ENCODE measurements at regions not wholly inside any gene's neighbourhood (a gene's known extent, or its start where the extent isn't known, plus 50 kb on each side); places are given as distances from the start of the nearest gene placed in this dataset.

GRCh38 chr14:97219431-97220017, 422.3 kb downstream of the VRK1 start (continued):
- TF ChIP-seq ZNF281 (CRISPR knock-in tag; IDR thresholded peaks at IDR 0.05) (no peak), ZNF219 (CRISPR knock-in tag; IDR thresholded peaks at IDR 0.05; ENCODE audit: borderline replicate concordance) (no peak), ZNF232 (CRISPR knock-in tag; IDR thresholded peaks at IDR 0.05) (no peak), ZNF317 (CRISPR knock-in tag; IDR thresholded peaks at IDR 0.05; ENCODE audit: borderline replicate concordance, low read depth) (no peak), OVOL2 (CRISPR knock-in tag; IDR thresholded peaks at IDR 0.05; ENCODE audit: borderline replicate concordance) (no peak), CDX4 (CRISPR knock-in tag; IDR thresholded peaks at IDR 0.05; ENCODE audit: borderline replicate concordance) (no peak)

GRCh38 chr14:97221572-97222285, 424.5 kb downstream of the VRK1 start:
- ATAC-seq (no peak), DNase-seq (ENCODE audit: low spot score) (no peak)
- Mint-ChIP-seq H3K4me1 (peaks cover 49% of the 10 kb centered on the region), H3K27me3 (ENCODE audit: low read depth) (peaks cover 9% of the 10 kb centered on the region), H3K9me3 (no peaks in the 10 kb centered on the region), H3K27ac (no peak overlapping the region), H3K4me3 (no peak overlapping the region), H3K36me3 (no peaks in the 10 kb centered on the region)
- ChIA-PET CTCF (no interaction called here), POLR2A (no interaction called here)
- no peak for TF ChIP-seq PREB (CRISPR knock-in tag; IDR thresholded peaks at IDR 0.05; ENCODE audit: borderline replicate concordance)
- TF ChIP-seq TEAD1 (CRISPR knock-in tag; IDR thresholded peaks at IDR 0.05) = no peak
- TF ChIP-seq AFF4 (CRISPR knock-in tag; IDR thresholded peaks at IDR 0.05; ENCODE audit: borderline replicate concordance) = no peak
- no peak for TF ChIP-seq ATF2 (CRISPR knock-in tag; IDR thresholded peaks at IDR 0.05; ENCODE audit: borderline replicate concordance, low read depth)
- TF ChIP-seq HMGA2 (CRISPR knock-in tag; IDR thresholded peaks at IDR 0.05) = no peak
- TF ChIP-seq ZNF232 (CRISPR knock-in tag; IDR thresholded peaks at IDR 0.05) = no peak
- TF ChIP-seq HMGXB4 (CRISPR knock-in tag; IDR thresholded peaks at IDR 0.05) = no peak
- no peak for TF ChIP-seq ZNF121 (CRISPR knock-in tag; IDR thresholded peaks at IDR 0.05)
- no peak for TF ChIP-seq E2F1 (CRISPR knock-in tag; IDR thresholded peaks at IDR 0.05)
- TF ChIP-seq CDX4 (CRISPR knock-in tag; IDR thresholded peaks at IDR 0.05; ENCODE audit: borderline replicate concordance) = no peak
- TF ChIP-seq GTF2I (CRISPR knock-in tag; conservative IDR thresholded peaks at IDR 0.05) = no peak
- no peak for TF ChIP-seq OVOL2 (CRISPR knock-in tag; IDR thresholded peaks at IDR 0.05; ENCODE audit: borderline replicate concordance)
- no peak for TF ChIP-seq MYBL2 (CRISPR knock-in tag; IDR thresholded peaks at IDR 0.05)
- no peak for TF ChIP-seq MAX (CRISPR knock-in tag; IDR thresholded peaks at IDR 0.05)
- no peak for TF ChIP-seq SOX15 (CRISPR knock-in tag; IDR thresholded peaks at IDR 0.05)

All from WTC11 (cell line).